B cell (primary cell): ENCODE measurements at regions not wholly inside any gene's neighbourhood (a gene's known extent, or its start where the extent isn't known, plus 50 kb on each side); places are given as distances from the start of the nearest gene placed in this dataset.

Experiments used
- ATAC-seq: fragments of 200-7000 bp; cut with Tn5 transposase; one replicate; pipeline ENCODE4 v1.10.0; 2021; ENCODE audit warnings: low read depth, mild to moderate bottlenecking, moderate number of reproducible peaks, moderate library complexity
- CTCF ChIA-PET: fragments of 350-600 bp; sonication (Branson Sonifier 250); formaldehyde crosslinking; loops from one replicate; lab custom pipeline; 2021; ENCODE audit warnings: antibody characterized with exemption, inconsistent platforms; lab: Charles Lee
- POLR2A ChIA-PET: fragments of 350-600 bp; sonication (Branson Sonifier 250); formaldehyde crosslinking; loops from one replicate; lab custom pipeline; 2021; ENCODE audit warnings: antibody characterized with exemption; lab: Charles Lee
- DNase-seq: peaks from one replicate; pipeline ENCODE4 v3.0.0; 2013
- H2AFZ ChIP-seq: 2 replicates; pipeline ENCODE4 v1.6.1; 2012; ENCODE audit warnings: mild to moderate bottlenecking, low read depth, low read length; ENCODE audit not compliant: insufficient read depth, poor library complexity, severe bottlenecking
- H3K27ac ChIP-seq, 2 donors: 1 replicate in 1 of 2; 2 replicates in 1 of 2; pipeline ENCODE4 v1.5.1; 2012 to 2013; ENCODE audit warnings: low read length in 2 of 2, mild to moderate bottlenecking in 2 of 2, moderate library complexity in 1 of 2
- H3K27me3 ChIP-seq, 4 experiments: fragments of 200-600 bp in 1 of 4; sonication (generic) in 1 of 4; replicated peaks in 1 of 4; 1 replicate in 2 of 4; 2 replicates in 2 of 4; pipeline versions ENCODE4 v1.6.1 to v1.7.0; 2013 to 2016; ENCODE audit warnings: low read length in 3 of 4, mild to moderate bottlenecking in 2 of 4, mixed read lengths in 1 of 4, moderate library complexity in 1 of 4; ENCODE audit not compliant: insufficient read depth in 4 of 4, control insufficient read depth in 3 of 4; ENCODE audit errors: control extremely low read depth in 1 of 4
- H3K36me3 ChIP-seq, 2 experiments: replicated peaks in 1 of 2; 1 replicate in 1 of 2; 2 replicates in 1 of 2; pipeline versions ENCODE4 v1.6.1 to v1.7.1; 2013; ENCODE audit warnings: low read length in 1 of 2; ENCODE audit not compliant: insufficient read depth in 2 of 2, control insufficient read depth in 1 of 2; ENCODE audit errors: control extremely low read depth in 1 of 2, extremely low read depth in 1 of 2
- H3K4me1 ChIP-seq, 2 donors: fragments of 200-600 bp in 1 of 2; sonication (generic) in 1 of 2; 1 replicate in 1 of 2; 2 replicates in 1 of 2; pipeline versions ENCODE4 v1.5.1 to v1.6.1; 2013 to 2017; ENCODE audit warnings: low read length in 2 of 2; ENCODE audit not compliant: control insufficient read depth in 2 of 2, insufficient read depth in 2 of 2
- H3K4me2 ChIP-seq: replicated peaks from 2 replicates; pipeline ENCODE3; 2012; ENCODE audit warnings: mild to moderate bottlenecking, low read depth, low read length; ENCODE audit not compliant: poor library complexity, severe bottlenecking
- H3K4me3 ChIP-seq, 5 experiments: fragments of 200-600 bp in 1 of 5; sonication (generic) in 1 of 5; 1 replicate in 3 of 5; 2 replicates in 2 of 5; pipeline versions ENCODE4 v1.5.1 to v1.7.0; 2011 to 2016; ENCODE audit warnings: low read length in 4 of 5, mild to moderate bottlenecking in 4 of 5, low read depth in 2 of 5, control low read depth in 1 of 5, moderate library complexity in 1 of 5; ENCODE audit not compliant: insufficient read depth in 1 of 5; ENCODE audit errors: control extremely low read depth in 1 of 5, extremely low read depth in 1 of 5
- H3K79me2 ChIP-seq: fragments of 200-600 bp; sonication (generic); one replicate; pipeline ENCODE4 v1.6.0; 2016; ENCODE audit warnings: low read length; ENCODE audit not compliant: control insufficient read depth, insufficient read depth
- H3K9ac ChIP-seq: fragments of 200-600 bp; sonication (generic); 2 replicates; pipeline ENCODE4 v1.6.1; 2017; ENCODE audit warnings: mild to moderate bottlenecking, low read length, moderate library complexity
- H3K9me3 ChIP-seq, 3 donors: one replicate each; pipeline versions ENCODE4 v1.6.1 to v1.7.1; 2013; ENCODE audit warnings: low read length in 2 of 3; ENCODE audit not compliant: control insufficient read depth in 2 of 3, insufficient read depth in 1 of 3; ENCODE audit errors: control extremely low read depth in 1 of 3
- H4K20me1 ChIP-seq: 2 replicates; pipeline ENCODE4 v1.6.0; 2012; ENCODE audit warnings: mild to moderate bottlenecking, low read length; ENCODE audit not compliant: insufficient read depth, control insufficient read depth, poor library complexity, severe bottlenecking
- H3K27ac Mint-ChIP-seq: one replicate; pipeline ENCODE4 v1.8.0; 2021; ENCODE audit warnings: mixed read lengths
- H3K27me3 Mint-ChIP-seq: one replicate; pipeline ENCODE4 v1.8.0; 2021; ENCODE audit warnings: mixed read lengths
- H3K4me1 Mint-ChIP-seq: one replicate; pipeline ENCODE4 v1.8.0; 2021; ENCODE audit warnings: mixed read lengths
- H3K4me3 Mint-ChIP-seq: one replicate; pipeline ENCODE4 v1.8.0; 2021; ENCODE audit warnings: mixed read lengths
- H3K9me3 Mint-ChIP-seq: one replicate; pipeline ENCODE4 v1.8.0; 2022; ENCODE audit warnings: mixed read lengths; ENCODE audit not compliant: insufficient read depth
- CTCF ChIP-seq: fragments of 200-600 bp; IDR thresholded peaks from one replicate; pipeline ENCODE4 v1.8.0; 2022; ENCODE audit warnings: antibody characterized with exemption, mild to moderate bottlenecking
- EZH2 ChIP-seq: IDR thresholded peaks from 2 replicates; pipeline ENCODE4 v1.6.1; 2012; ENCODE audit warnings: borderline replicate concordance, low read depth, mild to moderate bottlenecking, moderate library complexity, low read length; ENCODE audit not compliant: insufficient read depth, poor library complexity, severe bottlenecking
- WGBS: methylation state at CpG from one replicate; pipeline ENCODE4 v1.1.5; 2013; ENCODE audit warnings: missing lambda C conversion rate; ENCODE audit not compliant: insufficient coverage; 5-methylcytosine and 5-hydroxymethylcytosine counted together
- intact Hi-C: fragments of 100-400 bp; cut with micrococcal nuclease; formaldehyde crosslinking; loops from one replicate; pipeline ENCODE4 v1.10.0; 2022

DNA sequence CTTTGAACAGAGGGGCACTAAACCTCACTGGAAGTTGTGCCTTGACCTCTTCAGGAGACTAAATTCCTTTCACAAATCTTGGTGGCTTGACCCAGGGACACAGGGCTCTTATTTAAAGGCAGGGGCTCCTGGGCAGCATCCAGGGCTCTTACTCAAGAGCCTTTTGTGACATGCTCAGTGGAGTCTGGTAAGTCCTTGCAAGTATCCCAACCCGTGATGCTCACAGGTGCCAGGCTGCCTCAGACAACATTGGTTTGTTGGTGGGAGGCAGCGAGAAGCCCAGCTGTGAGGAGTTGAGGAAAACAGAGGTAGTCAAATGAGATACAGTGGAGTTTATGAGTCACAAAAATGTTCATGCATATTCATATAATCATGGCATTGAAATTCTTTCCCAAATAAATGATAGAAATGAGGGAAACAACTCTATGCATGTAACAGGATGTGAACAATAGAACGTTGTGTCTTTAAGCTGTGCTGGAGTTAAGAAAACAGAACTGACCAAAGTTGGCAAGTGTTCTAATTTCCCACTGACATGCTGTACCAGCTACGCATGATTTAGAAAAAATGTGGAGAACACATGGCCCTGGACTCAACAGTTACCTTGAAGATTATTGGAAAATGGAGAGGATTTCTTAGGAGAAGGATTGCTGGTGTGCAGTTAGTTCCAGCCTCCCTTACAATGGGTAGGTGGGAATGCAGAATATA is 654.5 kb upstream of the COBL start:
- H3K9ac ChIP-seq: no peak overlapping the region
- no peak overlapping the region for H3K27ac Mint-ChIP-seq
- H3K27me3 Mint-ChIP-seq: no peaks in the 10 kb centered on the region
- H3K4me3 ChIP-seq: no peak overlapping the region
- H2AFZ ChIP-seq: no peak overlapping the region
- DNase-seq (no peak), ATAC-seq (no peak)
- TF ChIP-seq EZH2 (no peak), CTCF (no peak)
- H3K9me3 Mint-ChIP-seq: peaks cover 8% of the 10 kb centered on the region
- no peak overlapping the region for H3K4me3 Mint-ChIP-seq
- H3K4me1 Mint-ChIP-seq: no peaks in the 10 kb centered on the region
- WGBS: 87% methylated on average over 2 of the region's 4 CpGs
- H3K27ac ChIP-seq: no peak overlapping the region
- H3K4me1 ChIP-seq: no peaks in the 10 kb centered on the region
- intact Hi-C loops: no loop called here
- no peaks in the 10 kb centered on the region for H3K79me2 ChIP-seq
- ChIA-PET POLR2A (no interaction called here), CTCF (no interaction called here)
- no peaks in the 10 kb centered on the region for H3K9me3 ChIP-seq
- H3K4me2 ChIP-seq: no peak overlapping the region
- no peaks in the 10 kb centered on the region for H3K27me3 ChIP-seq
- no peaks in the 10 kb centered on the region for H4K20me1 ChIP-seq
- H3K36me3 ChIP-seq: no peaks in the 10 kb centered on the region

GRCh38 chr7:51968461-51968860 is 651.9 kb upstream of the COBL start:
- no peaks in the 10 kb centered on the region for H3K27me3 ChIP-seq
- no peaks in the 10 kb centered on the region for H3K27me3 Mint-ChIP-seq
- H3K27ac ChIP-seq: no peak overlapping the region
- no peaks in the 10 kb centered on the region for H3K36me3 ChIP-seq
- H3K9ac ChIP-seq: no peak overlapping the region
- TF ChIP-seq EZH2 (no peak), CTCF (no peak)
- H2AFZ ChIP-seq: no peak overlapping the region
- intact Hi-C loops: no loop called here
- WGBS: 83% methylated on average over 1 of the region's 2 CpGs
- H3K79me2 ChIP-seq: no peaks in the 10 kb centered on the region
- peaks cover 8% of the 10 kb centered on the region for H3K9me3 Mint-ChIP-seq
- no peaks in the 10 kb centered on the region for H4K20me1 ChIP-seq
- no peak overlapping the region for H3K27ac Mint-ChIP-seq
- ChIA-PET CTCF (no interaction called here), POLR2A (no interaction called here)
- H3K4me3 Mint-ChIP-seq: no peak overlapping the region
- ATAC-seq (no peak), DNase-seq (no peak)
- no peak overlapping the region for H3K4me3 ChIP-seq
- no peaks in the 10 kb centered on the region for H3K4me1 ChIP-seq
- no peak overlapping the region for H3K4me2 ChIP-seq
- no peaks in the 10 kb centered on the region for H3K9me3 ChIP-seq
- no peaks in the 10 kb centered on the region for H3K4me1 Mint-ChIP-seq
